Ureter (tissue), 1 donor: ENCODE measurements at regions not wholly inside any gene's neighbourhood (a gene's known extent, or its start where the extent isn't known, plus 50 kb on each side); places are given as distances from the start of the nearest gene placed in this dataset.
"Not testable (repeated sequence)": the region's sequence is repeated elsewhere in the genome, so short reads cannot be mapped to it uniquely, and the experiment has no call there.

Source experiments
- DNase-seq: peaks from one replicate; pipeline ENCODE4 v3.0.0-alpha.2; 2020; ENCODE audit warnings: low spot score
- donor health status: DM: yes; HTN: yes; CAD: no.

- no peak for DNase-seq
These were observed 949.7 kb upstream of the TMPRSS15 start for GRCh38 chr21:19353256-19353655.

- no peak for DNase-seq
These were observed 965.4 kb upstream of the TMPRSS15 start for GRCh38 chr21:19368944-19369343.

- no peak for DNase-seq
These were observed 988.8 kb upstream of the TMPRSS15 start for GRCh38 chr21:19392390-19392789.

- DNase-seq = no peak
These were observed 996.7 kb upstream of the TMPRSS15 start for GRCh38 chr21:19400223-19400770.

GRCh38 chr21:19402870-19403269 lies 999.3 kb upstream of the TMPRSS15 start:
- DNase-seq = no peak

- no peak for DNase-seq
These were observed 1001.7 kb upstream of the TMPRSS15 start for GRCh38 chr21:19405326-19405725.

GRCh38 chr21:19420565-19420964 lies 1017.0 kb upstream of the TMPRSS15 start:
- no peak for DNase-seq

- DNase-seq = no peak
These were observed 1030.0 kb upstream of the TMPRSS15 start for GRCh38 chr21:19433623-19434022.

- no peak for DNase-seq
These were observed 1037.4 kb upstream of the TMPRSS15 start for GRCh38 chr21:19440792-19441655.

GRCh38 chr21:19458295-19458694 lies 1054.7 kb upstream of the TMPRSS15 start:
- DNase-seq = no peak

- no peak for DNase-seq
These were observed 1058.1 kb upstream of the TMPRSS15 start for GRCh38 chr21:19461481-19462205.

- DNase-seq = no peak
These were observed 1060.4 kb upstream of the TMPRSS15 start for GRCh38 chr21:19463966-19464365.

- no peak for DNase-seq
These were observed 1065.6 kb upstream of the TMPRSS15 start for GRCh38 chr21:19468991-19469715.

GRCh38 chr21:19475525-19475924 lies 1071.9 kb upstream of the TMPRSS15 start:
- no peak for DNase-seq

GRCh38 chr21:19489930-19490329 lies 1086.3 kb upstream of the TMPRSS15 start:
- no peak for DNase-seq

- no peak for DNase-seq
These were observed 1086.9 kb upstream of the TMPRSS15 start for GRCh38 chr21:19490481-19490880.

- not testable (repeated sequence) for DNase-seq
These were observed 1090.1 kb upstream of the TMPRSS15 start for GRCh38 chr21:19493437-19494241.

- no peak for DNase-seq
These were observed 1097.5 kb upstream of the TMPRSS15 start for GRCh38 chr21:19501115-19501514.

- no peak for DNase-seq
These were observed 1104.2 kb upstream of the TMPRSS15 start for GRCh38 chr21:19507682-19508260.

GRCh38 chr21:19508442-19508841 lies 1104.9 kb upstream of the TMPRSS15 start:
- DNase-seq = no peak

GRCh38 chr21:19508844-19509243 lies 1105.3 kb upstream of the TMPRSS15 start:
- DNase-seq = no peak
